DND-41 (cell line): ENCODE measurements at regions not wholly inside any gene's neighbourhood (a gene's known extent, or its start where the extent isn't known, plus 50 kb on each side); places are given as distances from the start of the nearest gene placed in this dataset.

Experiments
- ATAC-seq: fragments of 200-7000 bp; cut with Tn5 transposase; 3 replicates; pipeline ENCODE4 v1.9.1; 2021; ENCODE audit warnings: low read depth; ENCODE audit not compliant: insufficient read depth
- DNase-seq: peaks from one replicate; pipeline ENCODE4 v3.0.0-alpha.2; 2020
- H2AFZ ChIP-seq: 2 replicates; pipeline ENCODE4 v1.6.0; 2012; ENCODE audit warnings: low read depth, low read length
- H3K27ac ChIP-seq: 2 replicates; pipeline ENCODE4 v1.5.1; 2012; ENCODE audit warnings: low read length, inconsistent platforms
- H3K27me3 ChIP-seq: fragments of 200-600 bp; sonication (generic); 2 replicates; pipeline ENCODE4 v1.6.0; 2012; ENCODE audit warnings: low read length, mild to moderate bottlenecking, inconsistent platforms; ENCODE audit not compliant: insufficient read depth, poor library complexity
- H3K36me3 ChIP-seq: 2 replicates; pipeline ENCODE4 v1.5.1; 2012; ENCODE audit warnings: low read length, inconsistent platforms; ENCODE audit not compliant: insufficient read depth
- H3K4me1 ChIP-seq: 2 replicates; pipeline ENCODE4 v1.5.1; 2012; ENCODE audit warnings: mild to moderate bottlenecking, low read length; ENCODE audit not compliant: insufficient read depth
- H3K4me2 ChIP-seq: 2 replicates; pipeline ENCODE4 v1.6.0; 2012; ENCODE audit warnings: mild to moderate bottlenecking, moderate library complexity, low read length, inconsistent platforms; ENCODE audit not compliant: insufficient read depth
- H3K4me3 ChIP-seq, 2 experiments: fragments of 200-600 bp in 1 of 2; shearing (Covaris generic) in 1 of 2; 2 replicates each; pipeline ENCODE4 v1.5.1; 2012 to 2016; ENCODE audit warnings: inconsistent platforms in 2 of 2, low read length in 2 of 2, mild to moderate bottlenecking in 2 of 2, low read depth in 1 of 2, moderate library complexity in 1 of 2
- H3K79me2 ChIP-seq: 2 replicates; pipeline ENCODE4 v1.6.0; 2012; ENCODE audit warnings: low read length, inconsistent platforms; ENCODE audit not compliant: insufficient read depth
- H3K9ac ChIP-seq: 2 replicates; pipeline ENCODE4 v1.6.0; 2012; ENCODE audit warnings: low read depth, mild to moderate bottlenecking, inconsistent platforms, low read length, moderate library complexity
- H3K9me3 ChIP-seq: 2 replicates; pipeline ENCODE4 v1.5.1; 2012; ENCODE audit warnings: low read length, moderate library complexity, mild to moderate bottlenecking, inconsistent platforms; ENCODE audit not compliant: insufficient read depth, severe bottlenecking
- H4K20me1 ChIP-seq: 2 replicates; pipeline ENCODE4 v1.6.0; 2012; ENCODE audit warnings: low read length; ENCODE audit not compliant: insufficient read depth
- EZH2 ChIP-seq: IDR thresholded peaks from 3 replicates; pipeline ENCODE4 v1.6.1; 2012; ENCODE audit warnings: borderline replicate concordance, low read depth, mild to moderate bottlenecking, moderate library complexity, low read length, inconsistent platforms; ENCODE audit not compliant: severe bottlenecking
- TF ChIP-seq, protein P1 (sequence below): IDR thresholded peaks from 2 replicates; pipeline ENCODE4 v1.5.1; 2012; ENCODE audit warnings: borderline replicate concordance, low read length, moderate library complexity, mild to moderate bottlenecking; ENCODE audit not compliant: poor library complexity, severe bottlenecking; ENCODE audit errors: extremely low read depth

DNA sequence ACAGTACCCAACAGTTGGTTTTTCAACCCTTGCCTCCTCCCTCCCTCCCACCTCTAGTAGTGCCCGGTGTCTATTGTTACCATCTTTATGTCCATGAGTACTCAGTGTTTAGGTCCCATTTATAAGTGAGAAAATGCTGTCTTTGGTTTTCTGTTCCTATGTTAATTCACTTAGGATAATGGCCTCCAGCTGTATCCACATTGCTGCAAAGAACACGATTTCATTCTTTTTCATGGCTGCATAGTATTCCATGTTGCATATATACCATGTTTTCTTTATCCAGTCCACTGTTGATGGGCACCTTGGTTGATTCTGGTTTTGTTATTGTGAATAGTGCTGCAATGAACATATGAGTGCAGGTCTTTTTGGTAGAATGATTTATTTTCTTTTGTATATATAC, 631.3 kb downstream of the MED13L start:
- no peak overlapping the region for H3K4me2 ChIP-seq
- H3K9me3 ChIP-seq, result no peaks in the 10 kb centered on the region
- no peaks in the 10 kb centered on the region for H4K20me1 ChIP-seq
- ATAC-seq, result no peak
- no peak overlapping the region for H3K9ac ChIP-seq
- H2AFZ ChIP-seq, result no peak overlapping the region
- H3K4me1 ChIP-seq, result no peaks in the 10 kb centered on the region
- H3K27ac ChIP-seq, result no peak overlapping the region
- no peaks in the 10 kb centered on the region for H3K79me2 ChIP-seq
- no peak overlapping the region for H3K4me3 ChIP-seq
- no peak for DNase-seq
- H3K36me3 ChIP-seq, result no peaks in the 10 kb centered on the region
- no peak for TF ChIP-seq EZH2
- TF ChIP-seq, protein P1, sequence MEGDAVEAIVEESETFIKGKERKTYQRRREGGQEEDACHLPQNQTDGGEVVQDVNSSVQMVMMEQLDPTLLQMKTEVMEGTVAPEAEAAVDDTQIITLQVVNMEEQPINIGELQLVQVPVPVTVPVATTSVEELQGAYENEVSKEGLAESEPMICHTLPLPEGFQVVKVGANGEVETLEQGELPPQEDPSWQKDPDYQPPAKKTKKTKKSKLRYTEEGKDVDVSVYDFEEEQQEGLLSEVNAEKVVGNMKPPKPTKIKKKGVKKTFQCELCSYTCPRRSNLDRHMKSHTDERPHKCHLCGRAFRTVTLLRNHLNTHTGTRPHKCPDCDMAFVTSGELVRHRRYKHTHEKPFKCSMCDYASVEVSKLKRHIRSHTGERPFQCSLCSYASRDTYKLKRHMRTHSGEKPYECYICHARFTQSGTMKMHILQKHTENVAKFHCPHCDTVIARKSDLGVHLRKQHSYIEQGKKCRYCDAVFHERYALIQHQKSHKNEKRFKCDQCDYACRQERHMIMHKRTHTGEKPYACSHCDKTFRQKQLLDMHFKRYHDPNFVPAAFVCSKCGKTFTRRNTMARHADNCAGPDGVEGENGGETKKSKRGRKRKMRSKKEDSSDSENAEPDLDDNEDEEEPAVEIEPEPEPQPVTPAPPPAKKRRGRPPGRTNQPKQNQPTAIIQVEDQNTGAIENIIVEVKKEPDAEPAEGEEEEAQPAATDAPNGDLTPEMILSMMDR, result no peak
- H3K27me3 ChIP-seq, result peaks cover 11% of the 10 kb centered on the region

DNA sequence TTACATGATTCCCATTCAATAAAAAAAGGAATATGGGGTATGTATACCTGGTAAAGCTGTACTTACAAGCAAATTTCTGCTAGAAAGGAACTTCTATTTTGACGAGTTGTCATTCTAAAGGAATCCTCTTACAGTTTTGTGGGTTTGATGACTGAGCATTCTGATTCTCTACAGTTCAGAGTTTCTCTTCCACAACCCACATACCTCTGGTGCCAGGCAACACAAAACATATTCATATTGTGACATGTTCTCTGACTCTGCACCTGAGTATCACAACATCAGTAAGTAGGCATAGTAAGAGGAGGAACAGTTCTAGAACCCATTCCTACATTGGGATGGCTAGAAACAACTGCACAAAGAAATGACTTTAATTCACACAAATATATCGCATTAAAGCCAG, 636.6 kb downstream of the MED13L start:
- H3K27ac ChIP-seq, result no peak overlapping the region
- no peaks in the 10 kb centered on the region for H3K9me3 ChIP-seq
- H3K9ac ChIP-seq, result no peak overlapping the region
- DNase-seq (no peak), ATAC-seq (no peak)
- TF ChIP-seq, protein P1, result no peak
- no peak for TF ChIP-seq EZH2
- H3K4me2 ChIP-seq, result no peak overlapping the region
- no peaks in the 10 kb centered on the region for H3K4me1 ChIP-seq
- H4K20me1 ChIP-seq, result no peaks in the 10 kb centered on the region
- H3K79me2 ChIP-seq, result no peaks in the 10 kb centered on the region
- no peaks in the 10 kb centered on the region for H3K36me3 ChIP-seq
- H3K27me3 ChIP-seq, result peaks cover 4% of the 10 kb centered on the region
- no peak overlapping the region for H3K4me3 ChIP-seq
- H2AFZ ChIP-seq, result no peak overlapping the region

DNA sequence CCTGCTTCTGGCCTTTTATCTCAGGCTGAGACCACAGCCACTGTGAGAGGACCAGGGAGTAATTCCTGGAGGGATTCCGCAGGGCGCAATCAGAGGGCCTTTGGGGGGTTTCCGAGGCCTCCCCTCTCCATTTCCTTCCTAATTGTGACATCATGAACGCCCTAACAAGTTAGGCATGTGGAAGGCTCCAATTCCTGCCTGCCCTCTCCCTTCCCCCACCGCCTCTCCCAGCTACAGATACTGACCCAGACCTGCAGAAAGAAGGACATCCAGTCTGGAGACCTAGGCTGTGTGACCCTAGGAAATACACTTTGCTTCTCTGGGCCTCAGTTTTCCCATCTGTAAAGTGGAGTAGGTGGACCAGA, 637.9 kb downstream of the MED13L start:
- Histone ChIP-seq H3K27me3 (peaks cover 4% of the 10 kb centered on the region), H2AFZ (no peak overlapping the region), H3K79me2 (no peaks in the 10 kb centered on the region), H3K9me3 (no peaks in the 10 kb centered on the region), H3K9ac (no peak overlapping the region), H3K4me3 (no peak overlapping the region), H3K4me2 (no peak overlapping the region), H4K20me1 (no peaks in the 10 kb centered on the region), H3K27ac (no peak overlapping the region), H3K36me3 (no peaks in the 10 kb centered on the region), H3K4me1 (no peaks in the 10 kb centered on the region)
- TF ChIP-seq, protein P1, result no peak
- no peak for TF ChIP-seq EZH2
- no peak for DNase-seq
- ATAC-seq, result no peak
